ENCODE measurements at regions not wholly inside any gene's neighbourhood (a gene's known extent, or its start where the extent isn't known, plus 50 kb on each side); places are given as distances from the start of the nearest gene placed in this dataset.

GRCh38 chr22:22061085-22062077 is 78.8 kb upstream of the TOP3B start:
- peak; percentile 32 to 46 (median 33) for TF ChIP-seq CTCF (IDR thresholded peaks at IDR 0.05)
- no peak for TF ChIP-seq POLR2A (IDR thresholded peaks at IDR 0.05)
- peaks cover 10% of the 10 kb centered on the region for H3K4me1 ChIP-seq
- intact Hi-C loops (cut with DNase I; ENCODE audit: low total_unique reads) = no loop called here
- 33 to 51% methylated on average over 10 to 11 of the region's 11 CpGs for WGBS, 2 donors
- peak overlapping the region; percentile 64 to 75 for H3K27ac ChIP-seq
- H3K9me3 ChIP-seq = no peaks in the 10 kb centered on the region
- H3K4me3 ChIP-seq = no peak overlapping the region
- H3K27me3 ChIP-seq = no peaks in the 10 kb centered on the region
- peak; percentile 70 for DNase-seq
- no peaks in the 10 kb centered on the region for H3K36me3 ChIP-seq (ENCODE audit: low read depth, missing control alignments)

DNA sequence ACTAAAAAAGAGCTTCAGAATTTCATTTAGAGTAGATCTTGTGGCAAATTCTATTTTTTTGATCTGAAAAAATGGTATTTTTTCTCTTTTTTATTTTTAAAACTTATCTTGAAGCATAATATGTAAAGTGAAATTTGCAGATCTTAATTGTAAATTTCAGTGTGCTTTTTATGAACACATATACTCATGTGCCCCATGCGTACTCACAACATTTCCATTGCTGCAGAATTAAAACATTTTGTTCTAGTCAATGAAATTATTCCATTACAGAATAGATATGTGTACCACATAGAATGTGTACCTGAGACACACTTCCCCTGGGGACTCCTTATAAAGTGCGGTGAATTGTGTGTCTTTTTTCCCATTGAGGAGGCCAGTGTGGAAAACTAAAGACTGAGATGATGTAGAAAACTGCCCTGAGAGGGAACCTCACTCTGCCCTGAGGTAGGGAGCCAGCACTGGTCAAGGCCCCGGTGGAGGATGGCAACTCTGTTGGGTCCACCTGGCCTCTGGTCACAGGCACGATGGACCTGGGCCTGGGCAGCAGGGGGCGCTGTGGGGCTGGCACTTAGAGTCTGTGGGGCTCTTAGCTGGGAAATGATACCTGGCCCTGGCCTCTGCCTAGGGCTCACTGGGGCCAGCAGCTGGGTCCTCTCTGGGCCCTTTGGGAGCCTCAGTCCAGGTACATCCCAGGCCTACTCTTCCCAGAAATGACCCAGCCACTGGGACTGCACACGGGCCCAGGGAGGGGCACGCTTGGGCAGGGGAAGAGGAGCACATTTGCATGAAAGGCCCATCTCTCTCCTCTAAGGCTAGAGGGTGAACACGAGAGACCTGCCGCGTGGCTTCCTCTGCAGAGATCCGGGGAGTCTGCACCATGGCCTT is 77.9 kb upstream of the TOP3B start:
- intact Hi-C loops (cut with DNase I; ENCODE audit: low total_unique reads) = no loop called here
- H3K27me3 ChIP-seq = no peaks in the 10 kb centered on the region
- 41 to 43% methylated on average over 9 to 11 of the region's 11 CpGs for WGBS, 2 donors
- no peak for TF ChIP-seq POLR2A (IDR thresholded peaks at IDR 0.05)
- peak; percentile 44 to 71 (median 49) for TF ChIP-seq CTCF (IDR thresholded peaks at IDR 0.05)
- DNase-seq = peak; percentile 83
- H3K4me1 ChIP-seq = peaks cover 10% of the 10 kb centered on the region
- no peak overlapping the region for H3K4me3 ChIP-seq
- no peaks in the 10 kb centered on the region for H3K9me3 ChIP-seq
- H3K36me3 ChIP-seq (ENCODE audit: low read depth, missing control alignments) = no peaks in the 10 kb centered on the region
- peak overlapping the region; percentile 31 to 75 for H3K27ac ChIP-seq

DNA sequence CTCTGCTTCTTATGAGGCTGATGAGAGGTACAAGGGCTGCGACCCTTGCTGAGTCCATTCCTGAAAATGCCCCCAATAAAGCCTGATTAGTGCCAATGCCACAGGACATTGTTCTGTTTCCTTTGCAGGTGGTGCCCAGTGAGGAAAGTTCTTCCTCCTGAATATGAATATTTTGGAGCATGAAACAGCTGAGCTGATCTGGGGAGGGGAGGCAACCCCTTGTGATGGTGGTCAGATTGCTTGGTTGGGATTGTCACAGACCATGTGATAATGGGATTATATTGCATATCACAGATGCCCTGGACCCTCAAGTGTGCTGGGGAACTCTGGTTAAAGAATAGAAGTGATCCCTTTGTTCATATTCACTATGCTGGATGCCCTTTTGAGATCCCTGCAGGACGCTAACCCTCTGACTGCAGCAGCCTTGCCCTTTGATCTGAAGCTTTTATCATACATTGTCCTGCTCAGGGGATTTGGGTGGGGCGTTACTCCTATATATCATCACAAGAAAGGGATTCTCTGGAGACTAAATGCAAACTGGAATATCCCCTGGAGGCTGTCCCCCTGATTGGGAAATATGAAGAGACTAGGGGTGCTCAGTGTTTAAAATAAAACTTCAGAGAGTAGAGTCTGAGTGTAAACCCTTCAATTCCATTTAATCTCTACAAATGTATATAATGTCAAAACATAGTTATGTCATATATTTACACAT is 76.9 kb upstream of the TOP3B start:
- Histone ChIP-seq H3K4me3 (no peak overlapping the region), H3K9me3 (no peaks in the 10 kb centered on the region), H3K27ac (no peak overlapping the region), H3K36me3 (ENCODE audit: low read depth, missing control alignments) (no peaks in the 10 kb centered on the region), H3K4me1 (peaks cover 10% of the 10 kb centered on the region), H3K27me3 (no peaks in the 10 kb centered on the region)
- WGBS, 2 donors = 82 to 86% methylated on average over 3 of the region's 3 CpGs
- no peak for DNase-seq
- intact Hi-C loops (cut with DNase I; ENCODE audit: low total_unique reads) = no loop called here
- TF ChIP-seq POLR2A (IDR thresholded peaks at IDR 0.05) (no peak), CTCF (IDR thresholded peaks at IDR 0.05) (no peak)

GRCh38 chr22:22058633-22059290 is 76.2 kb upstream of the TOP3B start:
- Histone ChIP-seq H3K9me3 (no peaks in the 10 kb centered on the region), H3K4me1 (peaks cover 10% of the 10 kb centered on the region), H3K27me3 (no peaks in the 10 kb centered on the region), H3K4me3 (no peak overlapping the region), H3K27ac (no peak overlapping the region), H3K36me3 (ENCODE audit: low read depth, missing control alignments) (no peaks in the 10 kb centered on the region)
- no peak for DNase-seq
- TF ChIP-seq POLR2A (IDR thresholded peaks at IDR 0.05) (no peak), CTCF (IDR thresholded peaks at IDR 0.05) (no peak)
- intact Hi-C loops (cut with DNase I; ENCODE audit: low total_unique reads) = no loop called here
- WGBS, 2 donors = 48 to 80% methylated on average over 4 of the region's 4 CpGs

Data from testis (tissue), 2 donors.